ENCODE measurements at regions not wholly inside any gene's neighbourhood (a gene's known extent, or its start where the extent isn't known, plus 50 kb on each side); places are given as distances from the start of the nearest gene placed in this dataset.

- TF ChIP-seq, protein P1, sequence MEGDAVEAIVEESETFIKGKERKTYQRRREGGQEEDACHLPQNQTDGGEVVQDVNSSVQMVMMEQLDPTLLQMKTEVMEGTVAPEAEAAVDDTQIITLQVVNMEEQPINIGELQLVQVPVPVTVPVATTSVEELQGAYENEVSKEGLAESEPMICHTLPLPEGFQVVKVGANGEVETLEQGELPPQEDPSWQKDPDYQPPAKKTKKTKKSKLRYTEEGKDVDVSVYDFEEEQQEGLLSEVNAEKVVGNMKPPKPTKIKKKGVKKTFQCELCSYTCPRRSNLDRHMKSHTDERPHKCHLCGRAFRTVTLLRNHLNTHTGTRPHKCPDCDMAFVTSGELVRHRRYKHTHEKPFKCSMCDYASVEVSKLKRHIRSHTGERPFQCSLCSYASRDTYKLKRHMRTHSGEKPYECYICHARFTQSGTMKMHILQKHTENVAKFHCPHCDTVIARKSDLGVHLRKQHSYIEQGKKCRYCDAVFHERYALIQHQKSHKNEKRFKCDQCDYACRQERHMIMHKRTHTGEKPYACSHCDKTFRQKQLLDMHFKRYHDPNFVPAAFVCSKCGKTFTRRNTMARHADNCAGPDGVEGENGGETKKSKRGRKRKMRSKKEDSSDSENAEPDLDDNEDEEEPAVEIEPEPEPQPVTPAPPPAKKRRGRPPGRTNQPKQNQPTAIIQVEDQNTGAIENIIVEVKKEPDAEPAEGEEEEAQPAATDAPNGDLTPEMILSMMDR (IDR thresholded peaks at IDR 0.05; ENCODE audit: extremely low read depth in 1 of 2, insufficient read depth in 1 of 2, low read depth in 1 of 2, low read length in 2 of 2) = no peak
- TF ChIP-seq POLR2A (IDR thresholded peaks at IDR 0.05; ENCODE audit: low read depth, low read length) (no peak), POLR2AphosphoS5 (IDR thresholded peaks at IDR 0.05; ENCODE audit: insufficient read depth, low read depth, low read length) (no peak), EZH2 (IDR thresholded peaks at IDR 0.05; ENCODE audit: borderline replicate concordance, low read depth, low read length, severe bottlenecking) (no peak), MYC (IDR thresholded peaks at IDR 0.05; ENCODE audit: low read depth, low read length) (no peak), JUN (IDR thresholded peaks at IDR 0.05; ENCODE audit: borderline replicate concordance, insufficient read depth, insufficient read length, low read depth) (no peak)
- TF ChIP-seq, protein P2, sequence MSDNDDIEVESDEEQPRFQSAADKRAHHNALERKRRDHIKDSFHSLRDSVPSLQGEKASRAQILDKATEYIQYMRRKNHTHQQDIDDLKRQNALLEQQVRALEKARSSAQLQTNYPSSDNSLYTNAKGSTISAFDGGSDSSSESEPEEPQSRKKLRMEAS (IDR thresholded peaks at IDR 0.05; ENCODE audit: insufficient read depth, insufficient read length) = no peak
These were observed 53.2 kb upstream of the FSTL1 start for GRCh38 chr3:120503727-120504616.
